RWPE1 (cell line): ENCODE measurements at regions not wholly inside any gene's neighbourhood (a gene's known extent, or its start where the extent isn't known, plus 50 kb on each side); places are given as distances from the start of the nearest gene placed in this dataset.
"Not testable (repeated sequence)": the region's sequence is repeated elsewhere in the genome, so short reads cannot be mapped to it uniquely, and the experiment has no call there.

Experiments used
- CTCF ChIA-PET: fragments of 350-600 bp; sonication (Branson Sonifier 250); formaldehyde crosslinking; extraction: SDS; loops from one replicate; lab custom pipeline; 2021; lab: Yijun Ruan, JAX
- POLR2A ChIA-PET: fragments of 400-600 bp; formaldehyde crosslinking; extraction: SDS; loops from one replicate; lab custom pipeline; 2020; ENCODE audit warnings: antibody characterized with exemption; ENCODE audit not compliant: low non-redundant PET; lab: Yijun Ruan, JAX
- DNase-seq: peaks from one replicate; pipeline ENCODE4 v3.0.0; 2012; ENCODE audit warnings: low spot score
- H3K27ac ChIP-seq: fragments of 450-650 bp; 2 replicates; pipeline ENCODE4 v1.5.1; 2017
- TF ChIP-seq, protein P1 (sequence below): fragments of 450-650 bp; conservative IDR thresholded peaks from 2 replicates; pipeline ENCODE4 v1.5.1; 2017; ENCODE audit warnings: low read depth, mild to moderate bottlenecking

DNA sequence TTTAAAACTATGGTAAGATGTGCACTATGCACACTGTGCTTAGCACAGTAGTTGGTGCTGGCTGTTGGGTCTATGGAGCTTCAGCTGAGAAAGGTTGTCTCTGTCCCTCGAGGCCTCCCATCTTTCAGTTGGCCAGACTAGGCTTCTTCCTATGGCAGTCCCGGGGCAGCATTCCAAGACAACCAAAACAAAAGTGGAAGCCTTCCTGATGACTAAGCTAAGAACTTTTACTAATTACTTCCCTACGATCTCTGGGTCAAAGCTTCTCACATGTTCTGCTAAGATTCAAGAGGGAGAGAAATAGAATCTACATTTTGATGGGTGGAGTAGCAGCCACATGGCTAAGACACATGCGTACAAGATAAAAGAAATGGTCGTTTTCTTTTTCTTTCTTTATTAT lies 342.8 kb downstream of the TUSC7 start:
- no peak for DNase-seq
- TF ChIP-seq, protein P1, sequence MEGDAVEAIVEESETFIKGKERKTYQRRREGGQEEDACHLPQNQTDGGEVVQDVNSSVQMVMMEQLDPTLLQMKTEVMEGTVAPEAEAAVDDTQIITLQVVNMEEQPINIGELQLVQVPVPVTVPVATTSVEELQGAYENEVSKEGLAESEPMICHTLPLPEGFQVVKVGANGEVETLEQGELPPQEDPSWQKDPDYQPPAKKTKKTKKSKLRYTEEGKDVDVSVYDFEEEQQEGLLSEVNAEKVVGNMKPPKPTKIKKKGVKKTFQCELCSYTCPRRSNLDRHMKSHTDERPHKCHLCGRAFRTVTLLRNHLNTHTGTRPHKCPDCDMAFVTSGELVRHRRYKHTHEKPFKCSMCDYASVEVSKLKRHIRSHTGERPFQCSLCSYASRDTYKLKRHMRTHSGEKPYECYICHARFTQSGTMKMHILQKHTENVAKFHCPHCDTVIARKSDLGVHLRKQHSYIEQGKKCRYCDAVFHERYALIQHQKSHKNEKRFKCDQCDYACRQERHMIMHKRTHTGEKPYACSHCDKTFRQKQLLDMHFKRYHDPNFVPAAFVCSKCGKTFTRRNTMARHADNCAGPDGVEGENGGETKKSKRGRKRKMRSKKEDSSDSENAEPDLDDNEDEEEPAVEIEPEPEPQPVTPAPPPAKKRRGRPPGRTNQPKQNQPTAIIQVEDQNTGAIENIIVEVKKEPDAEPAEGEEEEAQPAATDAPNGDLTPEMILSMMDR: no peak
- no peak overlapping the region for H3K27ac ChIP-seq
- CTCF ChIA-PET: interaction anchor here (0.6 kb wide), 1 partner anchor 181 kb away, joined by 4 read pairs; no protein-coding TSS in a partner anchor
- POLR2A ChIA-PET: no interaction called here

DNA sequence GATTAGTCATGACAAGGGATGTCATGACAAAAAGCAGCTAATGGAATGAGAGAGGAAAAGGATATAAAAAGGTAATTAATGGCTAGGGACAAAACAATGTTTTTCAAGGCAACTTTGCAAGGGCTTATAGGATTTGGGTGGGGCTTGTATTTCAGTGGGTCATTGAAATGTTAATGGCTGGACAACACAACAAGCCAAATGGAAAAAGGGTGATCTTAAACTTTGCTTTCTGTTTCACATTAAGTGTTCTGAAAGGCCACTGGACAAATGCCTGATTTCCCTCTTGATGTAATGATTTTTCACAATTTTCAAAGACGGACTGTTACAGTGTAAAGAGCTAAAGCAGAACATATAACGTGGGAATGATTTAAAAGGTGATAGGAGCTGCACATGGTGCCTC lies 345.0 kb downstream of the TUSC7 start:
- no peak overlapping the region for H3K27ac ChIP-seq
- ChIA-PET CTCF (interaction anchor here (0.6 kb wide), 1 partner anchor 822 kb away, joined by 7 read pairs; no protein-coding TSS in a partner anchor), POLR2A (no interaction called here)
- no peak for DNase-seq
- TF ChIP-seq, protein P1: no peak

DNA sequence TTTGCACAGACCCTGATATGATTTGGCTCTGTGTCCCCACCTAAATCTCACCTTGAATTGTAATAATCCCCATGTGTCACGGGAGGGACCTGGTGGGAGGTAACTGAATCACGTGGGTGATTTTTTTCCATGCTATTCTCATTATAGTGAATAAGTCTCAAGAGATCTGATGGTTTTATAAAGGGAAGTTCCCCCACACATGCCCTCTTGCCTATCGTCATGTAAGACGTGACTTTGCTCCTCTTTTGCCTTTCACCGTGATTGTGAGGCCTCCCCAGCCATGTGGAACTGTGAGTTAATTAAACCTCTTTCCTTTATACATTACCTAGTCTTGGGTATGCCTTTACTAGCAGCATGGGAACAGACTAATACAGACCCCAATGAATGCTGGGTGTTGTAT lies 347.4 kb downstream of the TUSC7 start:
- CTCF ChIA-PET, POLR2A ChIA-PET, DNase-seq, H3K27ac ChIP-seq: not testable (repeated sequence)

DNA sequence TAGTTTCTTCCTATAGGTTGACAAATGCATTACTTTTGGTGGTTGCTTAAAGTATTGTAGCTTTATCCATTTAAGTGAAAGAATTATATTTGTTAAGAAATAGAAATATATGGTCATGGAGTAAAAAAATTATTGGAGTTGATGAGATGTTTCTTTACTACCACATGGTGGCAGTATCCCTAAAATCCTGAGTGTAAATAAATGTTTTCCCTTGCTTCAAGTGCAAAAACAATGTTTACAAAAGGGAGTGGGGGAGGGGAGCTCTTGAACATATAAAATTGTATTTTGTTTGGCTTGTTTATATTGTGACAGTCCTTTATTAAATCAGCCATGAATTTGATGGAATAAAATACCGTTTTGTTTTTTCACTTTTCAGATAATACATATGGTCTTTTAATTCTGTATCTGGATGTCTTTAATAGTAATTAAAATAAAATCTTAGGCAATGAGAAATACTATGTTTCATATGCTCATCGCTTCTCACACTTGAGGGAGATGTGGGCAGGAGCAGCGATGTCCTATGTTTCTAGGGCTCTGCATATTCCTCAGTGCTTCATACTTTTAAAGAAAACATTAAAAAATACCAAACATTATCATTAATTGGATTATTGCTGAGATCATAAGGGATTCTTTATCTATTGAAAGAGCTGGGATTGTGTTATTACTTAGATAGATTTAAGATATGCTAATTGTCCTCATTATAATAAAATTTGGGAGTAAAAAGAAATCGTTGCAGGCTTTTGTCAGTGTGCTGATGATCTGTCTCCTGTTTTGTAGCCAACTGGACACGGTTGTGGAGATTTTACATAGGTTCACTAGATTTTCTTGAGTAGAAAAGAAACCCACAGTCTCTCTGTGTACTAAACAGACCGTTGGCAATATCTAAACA lies 349.7 kb downstream of the TUSC7 start:
- POLR2A ChIA-PET: no interaction called here
- CTCF ChIA-PET: interaction anchor here (0.6 to 0.8 kb wide), 5 partner anchors 9 to 939 kb away, joined by 3 to 6 read pairs (median 3); no protein-coding TSS in a partner anchor
- TF ChIP-seq, protein P1: peak; percentile 45
- H3K27ac ChIP-seq: no peak overlapping the region
- no peak for DNase-seq

DNA sequence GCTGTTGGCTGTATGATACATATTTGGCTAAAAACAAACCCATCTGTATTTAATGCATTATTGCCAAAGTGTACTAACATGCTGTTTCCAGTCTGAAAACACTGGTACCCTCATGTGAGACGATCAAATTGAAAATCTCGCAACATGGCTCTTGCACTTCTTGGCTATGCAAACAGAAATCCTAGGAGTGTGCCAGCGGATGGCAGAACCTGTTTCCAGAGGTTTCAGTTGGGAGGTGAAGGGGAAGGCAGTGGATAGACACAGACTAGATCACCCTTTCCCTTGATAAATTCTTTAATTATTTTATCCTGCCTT lies 350.3 kb downstream of the TUSC7 start:
- DNase-seq: no peak
- no peak overlapping the region for H3K27ac ChIP-seq
- ChIA-PET CTCF (interaction anchor here (0.6 kb wide), 1 partner anchor 9 kb away, joined by 4 read pairs; no protein-coding TSS in a partner anchor), POLR2A (no interaction called here)
- TF ChIP-seq, protein P1: no peak

DNA sequence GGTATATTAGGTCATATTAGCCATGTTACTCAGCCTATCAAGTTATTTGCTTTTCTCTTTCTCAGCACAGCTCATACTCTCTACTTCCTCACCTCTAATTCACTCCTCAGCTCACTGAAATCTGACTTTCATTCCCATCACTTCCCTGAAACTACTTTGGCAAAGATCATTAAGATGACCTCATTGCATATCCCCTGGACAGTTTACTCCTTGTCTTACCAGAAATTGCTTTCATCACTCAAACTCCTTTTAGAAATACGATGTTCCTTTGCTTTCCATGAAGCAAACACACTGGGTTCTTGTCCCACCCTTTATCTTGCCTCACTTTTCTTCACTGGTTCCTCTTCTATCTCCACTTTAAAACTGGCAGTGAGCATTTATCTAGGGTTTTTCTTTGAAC lies 354.4 kb downstream of the TUSC7 start:
- DNase-seq: no peak
- H3K27ac ChIP-seq: no peak overlapping the region
- CTCF ChIA-PET: no interaction called here
- POLR2A ChIA-PET: no interaction called here
- TF ChIP-seq, protein P1: no peak

DNA sequence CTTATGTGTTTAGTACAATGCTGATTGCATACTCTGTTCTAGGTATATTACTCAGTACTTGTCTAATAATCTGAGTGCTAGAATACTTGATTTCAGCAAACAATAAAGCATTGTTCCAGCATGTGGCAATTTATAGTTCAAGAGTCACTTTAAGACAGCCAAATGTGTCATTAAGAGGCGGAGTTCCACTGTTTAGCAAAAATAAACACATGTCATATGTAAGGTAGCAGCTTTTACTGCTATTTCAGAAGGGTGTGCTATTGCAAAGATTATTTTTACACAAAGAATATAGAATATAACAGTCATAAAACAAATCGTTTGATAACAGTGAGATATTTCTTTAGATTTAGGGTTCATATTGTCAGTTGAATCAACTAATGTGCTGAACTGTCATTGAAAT lies 358.7 kb downstream of the TUSC7 start:
- no peak for DNase-seq
- TF ChIP-seq, protein P1: no peak
- POLR2A ChIA-PET: no interaction called here
- H3K27ac ChIP-seq: no peak overlapping the region
- CTCF ChIA-PET: interaction anchor here (0.6 to 0.7 kb wide), 2 partner anchors 9 to 17 kb away, joined by 4 read pairs; no protein-coding TSS in a partner anchor
